ENCODE measurements at regions not wholly inside any gene's neighbourhood (a gene's known extent, or its start where the extent isn't known, plus 50 kb on each side); places are given as distances from the start of the nearest gene placed in this dataset.

DNA sequence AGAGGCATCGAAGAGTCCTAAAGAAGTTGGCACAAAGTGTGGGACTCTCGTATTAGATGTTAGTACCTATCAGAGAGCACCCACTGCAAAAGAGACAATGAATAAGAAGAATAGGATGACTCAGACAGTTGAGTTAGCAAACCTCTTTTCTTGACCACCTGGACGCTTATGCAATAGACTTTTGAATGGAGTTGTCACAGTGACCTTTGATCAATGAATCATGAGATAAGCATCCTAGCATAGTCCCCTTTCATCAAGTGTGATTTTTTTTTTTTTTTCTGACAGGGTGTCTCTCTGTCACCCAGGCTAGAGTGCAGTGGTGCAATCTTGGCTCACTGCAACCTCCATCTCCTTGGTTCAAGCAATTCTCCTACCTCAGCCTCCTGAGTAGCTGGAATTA, 1417.9 kb upstream of the GOT2 start:
- Histone ChIP-seq H3K9me3 (ENCODE audit: low read length) (no peaks in the 10 kb centered on the region), H3K36me3 (ENCODE audit: insufficient read depth, low read length) (no peaks in the 10 kb centered on the region), H3K27ac (ENCODE audit: low read length) (no peak overlapping the region), H3F3A (ENCODE audit: insufficient read depth, low read length, poor library complexity, severe bottlenecking) (no peaks in the 10 kb centered on the region), H3K9me2 (ENCODE audit: insufficient read depth, low read length) (no peaks in the 10 kb centered on the region), H3K9ac (ENCODE audit: low read length) (no peak overlapping the region), H3K4me2 (ENCODE audit: low read length) (no peak overlapping the region), H3K4me3 (ENCODE audit: low read length) (no peak overlapping the region), H3K79me2 (replicated peaks; ENCODE audit: insufficient read depth, low read length) (no peaks in the 10 kb centered on the region), H3K27me3 (ENCODE audit: insufficient read depth, low read depth, low read length) (no peaks in the 10 kb centered on the region), H4K20me1 (ENCODE audit: insufficient read depth) (no peaks in the 10 kb centered on the region), H2AFZ (ENCODE audit: low read depth, low read length) (no peak overlapping the region)
- TF ChIP-seq SMC3 (conservative IDR thresholded peaks at IDR 0.05; ENCODE audit: poor library complexity) (no peak), EP300 (conservative IDR thresholded peaks at IDR 0.05; ENCODE audit: poor library complexity, severe bottlenecking) (no peak), MXI1 (conservative IDR thresholded peaks at IDR 0.05; ENCODE audit: poor library complexity, severe bottlenecking) (no peak), EZH2 (IDR thresholded peaks at IDR 0.05; ENCODE audit: borderline replicate concordance, insufficient read depth, low read length, poor library complexity, severe bottlenecking) (no peak)

DNA sequence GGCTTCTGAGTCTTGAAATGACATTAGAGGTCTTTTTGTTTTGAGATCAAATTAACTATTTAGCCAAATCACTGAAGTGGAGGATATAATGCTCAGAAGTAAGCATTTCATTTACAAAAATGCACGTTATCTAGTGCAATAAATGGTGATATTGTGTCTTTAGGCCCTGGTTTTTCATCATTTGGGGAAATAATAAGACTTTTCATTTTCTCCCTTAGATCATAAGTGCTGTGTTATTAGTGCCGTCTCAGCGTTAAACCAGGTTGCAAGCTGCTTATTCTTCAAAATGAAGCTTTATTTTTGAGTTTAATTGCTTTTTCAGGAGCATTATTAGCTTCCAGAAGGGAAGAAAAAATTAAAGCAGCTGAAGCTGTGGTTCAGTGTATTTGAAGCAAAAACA, 1416.8 kb upstream of the GOT2 start:
- H3K36me3 ChIP-seq (ENCODE audit: insufficient read depth, low read length): no peaks in the 10 kb centered on the region
- TF ChIP-seq RAD21 (conservative IDR thresholded peaks at IDR 0.05) (no peak), MXI1 (conservative IDR thresholded peaks at IDR 0.05; ENCODE audit: poor library complexity, severe bottlenecking) (no peak), SMC3 (conservative IDR thresholded peaks at IDR 0.05; ENCODE audit: poor library complexity) (no peak), POLR2AphosphoS5 (IDR thresholded peaks at IDR 0.05) (no peak), TAF1 (IDR thresholded peaks at IDR 0.05; ENCODE audit: low read depth) (no peak), EZH2 (IDR thresholded peaks at IDR 0.05; ENCODE audit: borderline replicate concordance, insufficient read depth, low read length, poor library complexity, severe bottlenecking) (no peak), EP300 (conservative IDR thresholded peaks at IDR 0.05; ENCODE audit: poor library complexity, severe bottlenecking) (no peak)
- TF ChIP-seq, protein P1, sequence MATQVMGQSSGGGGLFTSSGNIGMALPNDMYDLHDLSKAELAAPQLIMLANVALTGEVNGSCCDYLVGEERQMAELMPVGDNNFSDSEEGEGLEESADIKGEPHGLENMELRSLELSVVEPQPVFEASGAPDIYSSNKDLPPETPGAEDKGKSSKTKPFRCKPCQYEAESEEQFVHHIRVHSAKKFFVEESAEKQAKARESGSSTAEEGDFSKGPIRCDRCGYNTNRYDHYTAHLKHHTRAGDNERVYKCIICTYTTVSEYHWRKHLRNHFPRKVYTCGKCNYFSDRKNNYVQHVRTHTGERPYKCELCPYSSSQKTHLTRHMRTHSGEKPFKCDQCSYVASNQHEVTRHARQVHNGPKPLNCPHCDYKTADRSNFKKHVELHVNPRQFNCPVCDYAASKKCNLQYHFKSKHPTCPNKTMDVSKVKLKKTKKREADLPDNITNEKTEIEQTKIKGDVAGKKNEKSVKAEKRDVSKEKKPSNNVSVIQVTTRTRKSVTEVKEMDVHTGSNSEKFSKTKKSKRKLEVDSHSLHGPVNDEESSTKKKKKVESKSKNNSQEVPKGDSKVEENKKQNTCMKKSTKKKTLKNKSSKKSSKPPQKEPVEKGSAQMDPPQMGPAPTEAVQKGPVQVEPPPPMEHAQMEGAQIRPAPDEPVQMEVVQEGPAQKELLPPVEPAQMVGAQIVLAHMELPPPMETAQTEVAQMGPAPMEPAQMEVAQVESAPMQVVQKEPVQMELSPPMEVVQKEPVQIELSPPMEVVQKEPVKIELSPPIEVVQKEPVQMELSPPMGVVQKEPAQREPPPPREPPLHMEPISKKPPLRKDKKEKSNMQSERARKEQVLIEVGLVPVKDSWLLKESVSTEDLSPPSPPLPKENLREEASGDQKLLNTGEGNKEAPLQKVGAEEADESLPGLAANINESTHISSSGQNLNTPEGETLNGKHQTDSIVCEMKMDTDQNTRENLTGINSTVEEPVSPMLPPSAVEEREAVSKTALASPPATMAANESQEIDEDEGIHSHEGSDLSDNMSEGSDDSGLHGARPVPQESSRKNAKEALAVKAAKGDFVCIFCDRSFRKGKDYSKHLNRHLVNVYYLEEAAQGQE (IDR thresholded peaks at IDR 0.05; ENCODE audit: borderline replicate concordance): no peak
- TF ChIP-seq, protein P2, sequence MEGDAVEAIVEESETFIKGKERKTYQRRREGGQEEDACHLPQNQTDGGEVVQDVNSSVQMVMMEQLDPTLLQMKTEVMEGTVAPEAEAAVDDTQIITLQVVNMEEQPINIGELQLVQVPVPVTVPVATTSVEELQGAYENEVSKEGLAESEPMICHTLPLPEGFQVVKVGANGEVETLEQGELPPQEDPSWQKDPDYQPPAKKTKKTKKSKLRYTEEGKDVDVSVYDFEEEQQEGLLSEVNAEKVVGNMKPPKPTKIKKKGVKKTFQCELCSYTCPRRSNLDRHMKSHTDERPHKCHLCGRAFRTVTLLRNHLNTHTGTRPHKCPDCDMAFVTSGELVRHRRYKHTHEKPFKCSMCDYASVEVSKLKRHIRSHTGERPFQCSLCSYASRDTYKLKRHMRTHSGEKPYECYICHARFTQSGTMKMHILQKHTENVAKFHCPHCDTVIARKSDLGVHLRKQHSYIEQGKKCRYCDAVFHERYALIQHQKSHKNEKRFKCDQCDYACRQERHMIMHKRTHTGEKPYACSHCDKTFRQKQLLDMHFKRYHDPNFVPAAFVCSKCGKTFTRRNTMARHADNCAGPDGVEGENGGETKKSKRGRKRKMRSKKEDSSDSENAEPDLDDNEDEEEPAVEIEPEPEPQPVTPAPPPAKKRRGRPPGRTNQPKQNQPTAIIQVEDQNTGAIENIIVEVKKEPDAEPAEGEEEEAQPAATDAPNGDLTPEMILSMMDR (IDR thresholded peaks at IDR 0.05; ENCODE audit: poor library complexity, severe bottlenecking): no peak
- H2AFZ ChIP-seq (ENCODE audit: low read depth, low read length): no peak overlapping the region
- no peaks in the 10 kb centered on the region for H3K9me2 ChIP-seq (ENCODE audit: insufficient read depth, low read length)
- no peak overlapping the region for H3K4me3 ChIP-seq (ENCODE audit: low read length)
- no peak overlapping the region for H3K9ac ChIP-seq (ENCODE audit: low read length)
- H3K27ac ChIP-seq (ENCODE audit: low read length): no peak overlapping the region
- no peaks in the 10 kb centered on the region for H3F3A ChIP-seq (ENCODE audit: insufficient read depth, low read length, poor library complexity, severe bottlenecking)
- H3K79me2 ChIP-seq (replicated peaks; ENCODE audit: insufficient read depth, low read length): no peaks in the 10 kb centered on the region
- no peaks in the 10 kb centered on the region for H3K27me3 ChIP-seq (ENCODE audit: insufficient read depth, low read depth, low read length)
- H4K20me1 ChIP-seq (ENCODE audit: insufficient read depth): no peaks in the 10 kb centered on the region
- H3K4me2 ChIP-seq (ENCODE audit: low read length): no peak overlapping the region
- no peaks in the 10 kb centered on the region for H3K9me3 ChIP-seq (ENCODE audit: low read length)

All from neural cell (in vitro differentiated cells).